HG02763 (cell line): ENCODE measurements at regions not wholly inside any gene's neighbourhood (a gene's known extent, or its start where the extent isn't known, plus 50 kb on each side); places are given as distances from the start of the nearest gene placed in this dataset.
"Not testable (repeated sequence)": the region's sequence is repeated elsewhere in the genome, so short reads cannot be mapped to it uniquely, and the experiment has no call there.

Source experiments
- ATAC-seq: cut with Tn5 transposase; IDR thresholded peaks from one replicate; pipeline ENCODE4 v1.9.1; 2021; ENCODE audit warnings: mild to moderate bottlenecking, moderate library complexity; ENCODE audit not compliant: unreplicated experiment

GRCh38 chr9:587527-587926, 254.0 kb upstream of the DMRT1 start:
- no peak for ATAC-seq

GRCh38 chr9:588981-589380, 252.5 kb upstream of the DMRT1 start:
- no peak for ATAC-seq

GRCh38 chr9:589723-590122, 251.8 kb upstream of the DMRT1 start:
- no peak for ATAC-seq

GRCh38 chr9:591292-591691, 250.2 kb upstream of the DMRT1 start:
- no peak for ATAC-seq

GRCh38 chr9:592225-592624, 249.3 kb upstream of the DMRT1 start:
- ATAC-seq, result no peak

GRCh38 chr9:592733-593132, 248.8 kb upstream of the DMRT1 start:
- ATAC-seq, result no peak

- no peak for ATAC-seq
Observed at GRCh38 chr9:593809-594208, 247.7 kb upstream of the DMRT1 start.

- ATAC-seq, result no peak
Observed at GRCh38 chr9:596703-597102, 244.8 kb upstream of the DMRT1 start.

GRCh38 chr9:600006-600405, 241.5 kb upstream of the DMRT1 start:
- no peak for ATAC-seq

- ATAC-seq, result no peak
Observed at GRCh38 chr9:602716-603115, 238.8 kb upstream of the DMRT1 start.

- no peak for ATAC-seq
Observed at GRCh38 chr9:603126-603525, 238.4 kb upstream of the DMRT1 start.

- no peak for ATAC-seq
Observed at GRCh38 chr9:607417-607816, 234.1 kb upstream of the DMRT1 start.

GRCh38 chr9:613771-614347, 227.6 kb upstream of the DMRT1 start:
- ATAC-seq, result peak; percentile 78

GRCh38 chr9:614431-614830, 227.1 kb upstream of the DMRT1 start:
- no peak for ATAC-seq

GRCh38 chr9:615756-616155, 225.7 kb upstream of the DMRT1 start:
- no peak for ATAC-seq

- ATAC-seq, result no peak
Observed at GRCh38 chr9:616694-617093, 224.8 kb upstream of the DMRT1 start.

GRCh38 chr9:617445-618085, 223.9 kb upstream of the DMRT1 start:
- no peak for ATAC-seq

- ATAC-seq, result no peak
Observed at GRCh38 chr9:618478-618877, 223.0 kb upstream of the DMRT1 start.

GRCh38 chr9:621201-621855, 220.2 kb upstream of the DMRT1 start:
- no peak for ATAC-seq

- no peak for ATAC-seq
Observed at GRCh38 chr9:624935-625500, 216.5 kb upstream of the DMRT1 start.

- no peak for ATAC-seq
Observed at GRCh38 chr9:625613-626012, 215.9 kb upstream of the DMRT1 start.

GRCh38 chr9:626114-626513, 215.4 kb upstream of the DMRT1 start:
- ATAC-seq, result not testable (repeated sequence)
